Stimulated activated CD4-positive, alpha-beta T cell treated with anti-CD3 and anti-CD28 coated beads, Interleukin-4, amount 100 ng/mL, for 24 hours (primary cell): ENCODE measurements at regions not wholly inside any gene's neighbourhood (a gene's known extent, or its start where the extent isn't known, plus 50 kb on each side); places are given as distances from the start of the nearest gene placed in this dataset.
"Not testable (repeated sequence)": the region's sequence is repeated elsewhere in the genome, so short reads cannot be mapped to it uniquely, and the experiment has no call there.

ENCODE experiments used
- DNase-seq: peaks from one replicate; pipeline ENCODE4 v3.0.0-alpha.2; 2020

- DNase-seq: no peak
These were observed 199.4 kb upstream of the ZNF217 start for GRCh38 chr20:53792946-53793536.

- DNase-seq: no peak
These were observed 196.5 kb upstream of the ZNF217 start for GRCh38 chr20:53789989-53790675.

- no peak for DNase-seq
These were observed 194.8 kb upstream of the ZNF217 start for GRCh38 chr20:53788253-53789022.

GRCh38 chr20:53787491-53787931 is 193.9 kb upstream of the ZNF217 start:
- DNase-seq: not testable (repeated sequence)

- DNase-seq: no peak
These were observed 193.0 kb upstream of the ZNF217 start for GRCh38 chr20:53786445-53787267.

GRCh38 chr20:53786071-53786444 is 192.4 kb upstream of the ZNF217 start:
- DNase-seq: no peak

GRCh38 chr20:53785320-53785719 is 191.7 kb upstream of the ZNF217 start:
- no peak for DNase-seq

GRCh38 chr20:53783768-53784167 is 190.1 kb upstream of the ZNF217 start:
- DNase-seq: no peak

GRCh38 chr20:53782612-53783246 is 189.1 kb upstream of the ZNF217 start:
- no peak for DNase-seq

- DNase-seq: no peak
These were observed 186.2 kb upstream of the ZNF217 start for GRCh38 chr20:53779822-53780221.

- no peak for DNase-seq
These were observed 185.1 kb upstream of the ZNF217 start for GRCh38 chr20:53778736-53779135.

- DNase-seq: no peak
These were observed 184.4 kb upstream of the ZNF217 start for GRCh38 chr20:53778041-53778516.

GRCh38 chr20:53777402-53777801 is 183.8 kb upstream of the ZNF217 start:
- not testable (repeated sequence) for DNase-seq

- no peak for DNase-seq
These were observed 183.2 kb upstream of the ZNF217 start for GRCh38 chr20:53776858-53777257.

- DNase-seq: no peak
These were observed 181.0 kb upstream of the ZNF217 start for GRCh38 chr20:53774461-53775203.

- DNase-seq: no peak
These were observed 180.3 kb upstream of the ZNF217 start for GRCh38 chr20:53773792-53774401.

GRCh38 chr20:53773066-53773791 is 179.6 kb upstream of the ZNF217 start:
- not testable (repeated sequence) for DNase-seq

- DNase-seq: no peak
These were observed 175.4 kb upstream of the ZNF217 start for GRCh38 chr20:53769041-53769440.

GRCh38 chr20:53768329-53768728 is 174.7 kb upstream of the ZNF217 start:
- no peak for DNase-seq

GRCh38 chr20:53767206-53767930 is 173.7 kb upstream of the ZNF217 start:
- no peak for DNase-seq
